DMS53 (cell line): ENCODE measurements at regions not wholly inside any gene's neighbourhood (a gene's known extent, or its start where the extent isn't known, plus 50 kb on each side); places are given as distances from the start of the nearest gene placed in this dataset.
"Not testable (repeated sequence)": the region's sequence is repeated elsewhere in the genome, so short reads cannot be mapped to it uniquely, and the experiment has no call there.

Source experiments
- DNase-seq: peaks from one replicate; lab custom pipeline; 2025; lab: John Stamatoyannopoulos, UW

DNA sequence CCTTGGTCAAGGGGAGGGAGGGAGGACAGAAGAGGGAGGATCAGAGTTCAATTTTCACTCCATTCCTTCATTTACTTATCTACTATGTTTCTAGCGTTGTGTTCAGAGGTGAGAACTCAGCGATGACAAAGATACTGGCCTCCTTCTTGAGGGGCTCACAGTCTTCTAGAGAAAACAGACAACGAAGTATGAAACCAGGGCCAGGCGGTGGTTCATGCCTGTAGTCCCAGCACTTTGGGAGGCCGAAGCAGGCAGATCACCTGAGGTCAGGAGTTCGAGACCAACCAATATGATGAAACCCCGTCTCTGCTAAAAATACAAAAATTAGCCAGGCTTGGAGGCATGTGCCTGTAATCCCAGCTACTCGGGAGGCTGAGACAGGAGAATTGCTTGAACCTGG, 277.4 kb downstream of the MYCN start:
- not testable (repeated sequence) for DNase-seq

DNA sequence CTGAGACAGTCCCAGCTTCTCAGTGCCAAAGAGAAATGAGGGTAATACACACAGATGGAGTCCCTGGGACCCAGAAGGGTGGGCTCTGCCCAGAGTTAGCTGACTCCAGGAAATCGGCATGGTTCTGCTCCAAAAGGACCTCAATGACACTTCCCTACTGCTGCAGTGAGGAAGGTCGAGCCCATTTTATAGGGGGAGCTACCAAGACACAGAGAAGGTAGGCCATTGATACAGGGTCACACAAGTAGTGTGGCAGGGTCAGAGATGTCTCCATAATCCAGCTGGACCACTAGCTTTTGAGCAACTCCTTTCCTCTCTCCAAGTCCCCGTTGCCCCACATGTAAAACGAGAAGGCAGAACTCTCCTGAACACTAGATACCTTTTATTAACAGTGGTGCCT, 276.9 kb downstream of the MYCN start:
- no peak for DNase-seq

- no peak for DNase-seq
Observed at GRCh38 chr2:16216558-16216945, 276.2 kb downstream of the MYCN start.

DNA sequence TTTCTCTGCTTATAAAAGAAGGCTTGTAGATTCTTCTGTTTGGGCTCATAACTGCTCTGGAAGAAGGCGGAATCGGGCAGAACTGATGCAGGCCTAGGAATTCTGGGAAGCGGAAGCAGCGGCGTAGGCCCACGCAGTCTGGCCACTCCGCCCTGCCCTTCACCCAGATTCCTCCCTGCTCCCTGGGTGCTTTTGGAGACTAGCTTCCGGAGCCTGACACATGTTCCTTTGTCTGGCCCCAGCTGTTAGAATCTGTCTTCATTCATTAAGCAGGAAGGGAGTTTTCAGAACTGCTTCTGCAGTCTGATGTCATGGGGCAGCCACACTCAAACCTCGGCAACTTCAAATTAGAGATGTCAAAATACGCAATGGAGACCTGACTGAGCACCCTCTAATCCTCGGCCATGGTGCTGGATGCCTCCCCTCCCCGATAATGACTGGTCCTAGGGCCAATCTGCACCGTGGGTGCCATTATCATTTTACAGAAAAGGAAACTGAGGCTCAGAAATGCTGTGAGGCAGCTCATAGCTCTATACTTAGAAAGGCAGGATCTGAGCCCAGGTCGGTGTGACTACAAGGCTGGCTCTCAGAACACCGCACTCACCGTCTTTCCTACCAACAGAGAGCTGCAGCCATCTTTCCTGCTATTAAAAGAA, 275.7 kb downstream of the MYCN start:
- DNase-seq = no peak

- no peak for DNase-seq
Observed at GRCh38 chr2:16214861-16215260, 274.5 kb downstream of the MYCN start.

DNA sequence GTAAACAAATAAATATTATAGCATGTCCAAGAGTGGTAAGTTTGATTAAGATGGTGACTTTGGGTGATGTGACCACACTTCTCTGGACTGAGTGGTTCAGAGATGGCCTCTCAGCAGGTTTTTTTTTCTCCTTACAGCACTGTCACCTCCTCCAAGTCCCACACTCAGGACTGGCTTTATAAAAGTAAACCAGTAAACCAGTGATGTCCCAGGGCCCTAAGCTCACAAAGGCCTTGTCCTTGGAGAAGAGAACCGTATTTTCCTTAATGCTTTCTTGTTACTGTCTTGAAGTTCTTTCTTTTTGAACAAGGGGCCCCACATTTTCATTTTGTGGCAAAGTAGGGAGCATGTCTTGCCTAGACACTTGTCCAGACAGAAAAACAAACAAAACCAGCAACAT, 274.0 kb downstream of the MYCN start:
- no peak for DNase-seq

GRCh38 chr2:16212321-16212720, 272.0 kb downstream of the MYCN start:
- DNase-seq = no peak

DNA sequence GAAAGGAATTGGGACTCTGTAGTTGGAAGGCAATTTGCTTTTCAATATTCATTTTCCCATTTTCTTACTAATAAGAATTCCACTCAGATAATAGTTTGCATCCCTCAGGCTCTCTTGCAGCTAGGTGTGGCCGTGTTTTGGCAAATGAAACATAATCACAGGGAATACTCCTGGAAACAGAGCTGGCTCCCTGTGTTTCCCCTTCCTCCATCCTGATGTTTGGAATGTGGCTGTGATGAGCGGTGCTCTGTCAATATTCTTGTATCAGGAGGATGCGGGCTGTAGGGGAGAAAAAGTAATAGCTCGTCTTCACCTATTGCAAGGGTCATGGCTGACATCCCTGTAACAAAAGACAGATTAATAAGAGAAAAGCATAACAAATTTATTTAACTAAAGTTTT, 271.0 kb downstream of the MYCN start:
- DNase-seq = no peak

DNA sequence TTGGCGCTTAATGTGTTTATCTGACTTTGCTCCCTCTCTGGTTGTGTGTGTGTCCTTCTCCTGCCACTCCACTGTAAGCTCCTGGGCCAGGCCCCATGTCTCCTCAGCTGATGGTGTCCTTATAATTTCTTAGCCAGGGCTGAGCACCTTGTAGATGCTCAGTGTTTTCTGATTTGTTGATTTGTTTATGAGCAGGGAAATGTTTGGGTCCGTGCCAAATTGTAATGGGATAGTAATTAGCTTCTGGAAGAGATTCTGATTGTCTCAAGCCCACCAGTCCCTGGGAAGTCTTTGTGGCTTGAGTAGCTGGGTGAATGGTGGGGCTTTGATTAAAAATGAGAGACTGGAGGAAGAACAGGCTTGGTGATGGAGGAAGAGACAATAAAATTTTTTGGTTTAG, 270.5 kb downstream of the MYCN start:
- DNase-seq = no peak

DNA sequence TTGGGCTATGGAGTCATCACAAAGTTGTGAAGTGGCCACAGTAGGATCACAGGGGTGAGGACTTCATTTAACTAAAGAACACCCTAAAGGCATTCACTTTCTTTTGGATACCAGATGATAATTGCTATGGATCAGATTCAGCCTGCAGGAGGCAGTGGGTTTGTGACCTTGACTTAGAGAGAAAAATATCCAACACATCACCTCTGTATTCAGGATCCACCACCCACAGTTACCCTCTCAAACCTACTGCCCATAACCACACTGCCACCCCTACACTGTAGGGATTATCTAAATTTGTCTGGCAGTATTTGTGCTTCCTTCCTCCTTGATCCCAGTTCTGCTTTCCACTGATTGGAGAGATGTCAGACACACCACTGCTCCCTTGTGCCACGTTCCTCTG, 269.4 kb downstream of the MYCN start:
- DNase-seq = no peak

GRCh38 chr2:16208921-16209320, 268.6 kb downstream of the MYCN start:
- DNase-seq = no peak

DNA sequence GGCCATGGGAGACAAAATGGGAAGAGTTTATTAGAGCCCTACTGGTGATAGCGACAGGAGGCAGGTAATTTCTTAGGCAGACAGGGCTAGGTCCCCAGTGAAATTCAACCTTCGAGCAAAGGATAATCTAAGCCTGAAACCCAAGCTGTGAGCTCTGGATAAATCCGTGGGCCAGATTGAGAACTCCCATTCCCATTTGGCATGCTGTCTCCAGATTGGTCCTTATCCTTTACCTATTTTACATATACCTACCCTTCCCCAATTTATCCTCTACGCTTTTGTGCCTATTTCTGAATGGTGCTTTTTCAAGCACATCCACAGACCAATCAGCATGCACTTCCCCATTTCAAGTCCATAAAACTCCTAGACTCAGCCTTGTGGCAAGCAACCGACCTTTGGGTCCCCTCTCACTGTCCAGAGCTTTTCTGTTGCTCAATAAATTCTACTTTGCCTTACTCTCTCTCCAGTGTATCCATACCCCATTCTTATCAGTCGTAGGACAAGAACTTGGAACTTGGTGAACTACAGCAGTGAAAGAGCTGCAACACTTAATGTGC, 268.0 kb downstream of the MYCN start:
- no peak for DNase-seq

GRCh38 chr2:16207611-16208010, 267.3 kb downstream of the MYCN start:
- no peak for DNase-seq

DNA sequence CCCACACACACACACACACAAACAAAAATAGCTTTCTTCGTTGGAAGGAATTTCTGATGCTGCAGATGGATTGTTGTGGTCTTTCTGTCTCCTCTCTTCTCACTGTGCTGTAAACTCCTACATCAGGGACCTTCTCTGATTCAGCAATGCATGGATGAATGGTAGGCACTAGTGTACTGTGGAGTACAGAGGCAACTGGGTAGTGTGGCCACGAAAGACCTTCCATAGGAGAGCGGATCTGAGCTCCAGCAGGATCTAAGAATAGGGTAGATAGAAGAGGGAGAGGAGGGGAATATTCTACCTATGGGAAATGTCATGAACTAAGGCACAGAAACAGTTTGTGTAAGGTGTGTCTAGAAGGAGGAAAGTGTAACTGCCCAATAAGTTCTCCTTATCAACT, 266.8 kb downstream of the MYCN start:
- DNase-seq = no peak

DNA sequence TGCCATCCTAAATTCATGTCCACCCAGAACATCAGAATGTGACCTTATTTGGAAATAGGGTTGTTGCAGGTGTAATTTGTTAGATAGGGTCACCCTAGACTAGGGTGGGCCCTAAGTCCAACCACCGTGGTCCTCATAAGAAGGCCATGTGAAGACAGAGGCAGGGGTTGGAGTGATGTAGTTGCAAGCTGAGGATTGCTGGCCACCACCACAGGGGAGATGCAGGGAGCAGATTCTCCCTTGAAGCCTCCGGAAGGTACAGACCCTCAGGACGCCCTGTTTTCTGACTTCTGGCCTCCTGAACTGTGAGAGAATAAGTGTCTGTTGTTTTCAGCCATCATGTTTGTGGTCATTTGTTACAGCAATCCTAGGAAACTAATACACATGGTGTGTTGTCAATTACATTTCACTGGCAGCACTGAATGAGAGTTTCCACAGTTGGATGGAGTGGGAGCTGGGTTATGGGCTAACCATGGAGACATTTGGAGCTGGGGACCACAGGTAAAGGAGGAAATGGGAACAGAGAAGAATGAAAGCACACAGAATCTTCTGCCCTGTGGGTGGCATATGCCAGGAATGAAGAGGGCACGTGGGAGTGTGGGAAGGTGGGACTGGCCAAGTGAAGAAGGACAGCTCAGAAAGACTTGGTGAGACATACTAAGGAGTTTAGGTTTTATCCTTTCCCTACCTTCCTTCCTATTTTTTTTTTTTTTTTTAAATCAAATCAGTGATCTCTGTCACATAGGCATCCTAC, 266.0 kb downstream of the MYCN start:
- DNase-seq = no peak

GRCh38 chr2:16205631-16206030, 265.3 kb downstream of the MYCN start:
- no peak for DNase-seq

- no peak for DNase-seq
Observed at GRCh38 chr2:16204886-16205620, 264.7 kb downstream of the MYCN start.

DNA sequence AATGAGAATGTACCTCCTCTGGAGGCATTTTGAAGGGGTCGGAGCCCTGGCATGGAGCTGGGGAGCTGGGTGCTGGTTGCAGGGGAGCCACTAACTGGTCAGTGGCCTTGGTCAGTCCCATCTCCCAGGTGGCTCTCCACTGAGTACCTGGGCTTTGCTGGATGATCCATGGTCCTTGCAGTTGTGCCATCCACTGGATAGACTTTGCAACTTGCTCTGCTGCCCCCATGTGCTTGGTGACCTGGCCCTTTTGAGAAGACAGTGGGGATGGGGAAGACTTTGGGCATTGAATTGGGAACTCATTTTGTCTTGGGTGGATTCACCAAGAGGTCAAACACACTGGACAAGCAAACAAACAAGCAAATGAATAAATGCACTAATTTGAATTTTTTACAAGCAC, 263.9 kb downstream of the MYCN start:
- DNase-seq = no peak

GRCh38 chr2:16203691-16204090, 263.3 kb downstream of the MYCN start:
- DNase-seq = no peak

DNA sequence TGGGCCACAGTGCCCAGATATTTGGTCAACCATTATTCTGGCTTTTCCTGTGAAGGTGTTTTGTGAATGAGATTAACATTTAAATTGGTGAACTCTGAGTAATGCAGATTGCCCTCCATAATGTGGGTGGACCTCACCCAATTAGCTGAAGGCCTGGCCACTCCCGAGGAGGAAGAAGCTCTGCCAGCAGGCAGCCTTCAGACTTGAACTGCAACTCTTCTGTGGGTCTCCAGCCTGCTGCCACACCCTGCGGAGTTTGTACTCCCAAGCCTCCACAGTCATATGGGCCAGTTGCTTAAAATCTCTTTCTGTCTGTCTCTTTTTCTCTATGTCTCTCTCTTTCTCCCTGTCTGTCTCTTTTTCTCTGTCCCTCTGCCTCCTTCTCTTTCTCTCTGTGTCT, 262.7 kb downstream of the MYCN start:
- DNase-seq = no peak

DNA sequence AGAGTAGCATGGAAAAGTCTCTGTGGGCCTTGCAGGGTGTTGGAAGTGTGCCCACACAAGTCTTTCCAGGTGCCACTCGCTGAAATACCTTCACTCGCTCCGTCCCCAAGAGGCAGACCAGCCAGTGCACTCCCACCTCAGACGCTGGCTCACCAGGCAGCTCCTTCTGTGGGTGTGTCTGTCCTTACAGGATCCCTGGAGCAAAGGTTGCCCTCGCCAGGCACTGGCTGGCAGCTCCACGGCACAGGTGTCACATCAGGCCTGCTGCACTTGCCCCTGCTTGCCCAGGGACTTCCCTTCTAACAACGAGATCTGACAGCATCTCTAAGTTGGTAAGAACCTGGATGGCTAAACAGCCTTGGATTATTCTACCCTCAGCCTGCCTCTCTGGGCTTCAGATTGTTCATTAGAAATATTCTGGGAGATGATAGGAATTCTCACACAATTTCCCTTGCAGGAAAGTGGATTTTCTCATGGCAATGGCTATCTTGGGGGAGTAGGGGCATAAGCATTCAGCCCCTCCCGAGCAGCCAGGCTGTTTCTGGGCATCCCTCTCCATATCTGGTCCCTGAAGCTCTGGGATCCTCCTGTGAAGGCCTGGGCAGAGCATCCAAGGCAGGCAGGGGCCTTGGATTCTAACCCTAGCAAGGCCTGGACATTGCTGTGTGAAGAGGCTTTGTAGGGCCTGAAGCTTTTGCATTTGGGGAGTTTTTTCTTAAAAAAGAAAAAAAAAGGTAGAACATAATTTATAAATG, 262.1 kb downstream of the MYCN start:
- DNase-seq = no peak

GRCh38 chr2:16201848-16202247, 261.5 kb downstream of the MYCN start:
- DNase-seq = no peak
